NT2/D1 (cell line): ENCODE measurements at regions not wholly inside any gene's neighbourhood (a gene's known extent, or its start where the extent isn't known, plus 50 kb on each side); places are given as distances from the start of the nearest gene placed in this dataset.

Experiments
- SUZ12 ChIP-seq: IDR thresholded peaks from 2 replicates; pipeline ENCODE4 v1.6.1; 2011; ENCODE audit not compliant: insufficient read length, insufficient read depth; ENCODE audit errors: extremely low read depth
- YY1 ChIP-seq: IDR thresholded peaks from 2 replicates; pipeline ENCODE4 v1.6.1; 2011; ENCODE audit not compliant: insufficient read length, insufficient read depth
- ZNF274 ChIP-seq: IDR thresholded peaks from 2 replicates; pipeline ENCODE4 v1.6.1; 2011; ENCODE audit warnings: mild to moderate bottlenecking, low read depth, low read length

DNA sequence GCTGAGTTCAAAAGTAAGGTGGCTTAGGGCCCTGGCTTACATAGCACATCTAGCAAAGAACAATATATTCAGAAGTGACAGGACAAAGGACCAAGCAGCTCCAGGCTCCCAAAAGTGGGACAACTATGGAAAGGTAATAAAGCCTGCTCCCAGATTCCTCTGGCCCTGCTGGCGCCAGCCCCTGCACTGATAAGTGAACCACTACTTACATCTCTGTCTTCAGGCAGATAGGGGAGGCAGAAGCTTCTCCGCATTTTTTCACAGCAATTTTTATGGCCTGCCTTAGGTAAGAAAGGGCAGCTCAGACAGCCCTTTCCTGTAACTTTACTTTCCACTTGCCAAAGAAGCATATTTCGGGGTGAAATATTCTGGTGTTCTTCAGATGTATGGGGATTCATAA lies 83.9 kb downstream of the MTNR1A start:
- TF ChIP-seq YY1 (no peak), ZNF274 (no peak), SUZ12 (no peak)
